Activated CD8-positive, alpha-beta T cell treated with anti-CD3 and anti-CD28 coated beads for 36 hours (primary cell): ENCODE measurements at regions not wholly inside any gene's neighbourhood (a gene's known extent, or its start where the extent isn't known, plus 50 kb on each side); places are given as distances from the start of the nearest gene placed in this dataset.

Experiments used
- ATAC-seq: fragments of 200-7000 bp; cut with Tn5 transposase; one replicate; pipeline ENCODE4 v1.10.0; 2021; ENCODE audit warnings: mild to moderate bottlenecking, moderate library complexity
- CTCF ChIA-PET: fragments of 350-600 bp; sonication (Branson Sonifier 250); formaldehyde crosslinking; loops from one replicate; lab custom pipeline; 2021; ENCODE audit warnings: antibody characterized with exemption; lab: Charles Lee
- POLR2A ChIA-PET: fragments of 350-600 bp; sonication (Branson Sonifier 250); formaldehyde crosslinking; loops from one replicate; lab custom pipeline; 2021; ENCODE audit warnings: antibody characterized with exemption; lab: Charles Lee
- DNase-seq: peaks from one replicate; pipeline ENCODE4 v3.0.0-alpha.2; 2020
- H3K27ac Mint-ChIP-seq: one replicate; pipeline ENCODE4 v1.8.0; 2021; ENCODE audit warnings: mild to moderate bottlenecking, mixed read lengths
- H3K27me3 Mint-ChIP-seq: one replicate; pipeline ENCODE4 v1.8.0; 2021; ENCODE audit warnings: mixed read lengths
- H3K36me3 Mint-ChIP-seq: one replicate; pipeline ENCODE4 v1.8.0; 2021; ENCODE audit warnings: low read depth, mixed read lengths
- H3K4me1 Mint-ChIP-seq: one replicate; pipeline ENCODE4 v1.8.0; 2021; ENCODE audit warnings: low read depth, mixed read lengths
- H3K4me3 Mint-ChIP-seq: one replicate; pipeline ENCODE4 v1.8.0; 2021; ENCODE audit warnings: mild to moderate bottlenecking, moderate library complexity, mixed read lengths
- H3K9me3 Mint-ChIP-seq: one replicate; pipeline ENCODE4 v1.8.0; 2021; ENCODE audit warnings: mixed read lengths
- intact Hi-C: fragments of 100-400 bp; cut with micrococcal nuclease; formaldehyde crosslinking; loops from one replicate; pipeline ENCODE4 v1.10.0; 2022
- TF ChIP-seq, protein P1 (sequence below): fragments of 200-600 bp; IDR thresholded peaks from one replicate; pipeline ENCODE4 v1.8.0; 2022; ENCODE audit warnings: antibody characterized with exemption, mild to moderate bottlenecking

DNA sequence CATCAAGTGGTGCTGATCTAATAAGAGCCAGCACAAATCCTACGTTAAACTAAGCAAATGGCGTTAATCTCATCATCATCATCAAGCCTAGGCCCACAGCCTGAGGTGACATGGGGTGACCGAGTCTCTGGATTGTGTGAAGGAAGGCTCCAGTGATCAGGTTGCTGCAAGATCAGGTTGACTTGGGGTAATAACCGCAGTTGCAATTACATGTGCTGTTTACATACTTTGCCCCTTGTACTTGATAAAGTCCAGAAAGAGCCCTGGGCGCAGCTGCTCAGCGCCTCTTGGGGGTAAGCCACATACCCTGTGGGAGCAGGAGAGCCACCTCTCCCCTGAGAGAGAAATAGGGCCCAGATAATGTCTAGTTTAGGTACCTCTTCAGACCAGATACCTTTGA is 228.1 kb downstream of the WDR11 start:
- ATAC-seq (no peak), DNase-seq (no peak)
- H3K36me3 Mint-ChIP-seq = no peaks in the 10 kb centered on the region
- intact Hi-C loops = no loop called here
- ChIA-PET CTCF (no interaction called here), POLR2A (no interaction called here)
- H3K27me3 Mint-ChIP-seq = no peaks in the 10 kb centered on the region
- H3K9me3 Mint-ChIP-seq = no peaks in the 10 kb centered on the region
- H3K27ac Mint-ChIP-seq = no peak overlapping the region
- H3K4me1 Mint-ChIP-seq = no peaks in the 10 kb centered on the region
- no peak overlapping the region for H3K4me3 Mint-ChIP-seq
- TF ChIP-seq, protein P1, sequence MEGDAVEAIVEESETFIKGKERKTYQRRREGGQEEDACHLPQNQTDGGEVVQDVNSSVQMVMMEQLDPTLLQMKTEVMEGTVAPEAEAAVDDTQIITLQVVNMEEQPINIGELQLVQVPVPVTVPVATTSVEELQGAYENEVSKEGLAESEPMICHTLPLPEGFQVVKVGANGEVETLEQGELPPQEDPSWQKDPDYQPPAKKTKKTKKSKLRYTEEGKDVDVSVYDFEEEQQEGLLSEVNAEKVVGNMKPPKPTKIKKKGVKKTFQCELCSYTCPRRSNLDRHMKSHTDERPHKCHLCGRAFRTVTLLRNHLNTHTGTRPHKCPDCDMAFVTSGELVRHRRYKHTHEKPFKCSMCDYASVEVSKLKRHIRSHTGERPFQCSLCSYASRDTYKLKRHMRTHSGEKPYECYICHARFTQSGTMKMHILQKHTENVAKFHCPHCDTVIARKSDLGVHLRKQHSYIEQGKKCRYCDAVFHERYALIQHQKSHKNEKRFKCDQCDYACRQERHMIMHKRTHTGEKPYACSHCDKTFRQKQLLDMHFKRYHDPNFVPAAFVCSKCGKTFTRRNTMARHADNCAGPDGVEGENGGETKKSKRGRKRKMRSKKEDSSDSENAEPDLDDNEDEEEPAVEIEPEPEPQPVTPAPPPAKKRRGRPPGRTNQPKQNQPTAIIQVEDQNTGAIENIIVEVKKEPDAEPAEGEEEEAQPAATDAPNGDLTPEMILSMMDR = no peak

- ATAC-seq (no peak), DNase-seq (no peak)
- H3K36me3 Mint-ChIP-seq = no peaks in the 10 kb centered on the region
- H3K27ac Mint-ChIP-seq = no peak overlapping the region
- ChIA-PET POLR2A (no interaction called here), CTCF (no interaction called here)
- H3K4me1 Mint-ChIP-seq = no peaks in the 10 kb centered on the region
- intact Hi-C loops = no loop called here
- TF ChIP-seq, protein P1 = no peak
- no peak overlapping the region for H3K4me3 Mint-ChIP-seq
- no peaks in the 10 kb centered on the region for H3K9me3 Mint-ChIP-seq
- H3K27me3 Mint-ChIP-seq = no peaks in the 10 kb centered on the region
These were observed 229.2 kb downstream of the WDR11 start for GRCh38 chr10:121080281-121080891.

- Mint-ChIP-seq H3K4me3 (no peak overlapping the region), H3K27ac (no peak overlapping the region), H3K9me3 (no peaks in the 10 kb centered on the region), H3K4me1 (no peaks in the 10 kb centered on the region), H3K36me3 (no peaks in the 10 kb centered on the region), H3K27me3 (no peaks in the 10 kb centered on the region)
- ATAC-seq (no peak), DNase-seq (no peak)
- CTCF ChIA-PET = no interaction called here
- TF ChIP-seq, protein P1 = no peak
- intact Hi-C loops = no loop called here
- POLR2A ChIA-PET = no interaction called here
These were observed 230.1 kb downstream of the WDR11 start for GRCh38 chr10:121081306-121081705.

DNA sequence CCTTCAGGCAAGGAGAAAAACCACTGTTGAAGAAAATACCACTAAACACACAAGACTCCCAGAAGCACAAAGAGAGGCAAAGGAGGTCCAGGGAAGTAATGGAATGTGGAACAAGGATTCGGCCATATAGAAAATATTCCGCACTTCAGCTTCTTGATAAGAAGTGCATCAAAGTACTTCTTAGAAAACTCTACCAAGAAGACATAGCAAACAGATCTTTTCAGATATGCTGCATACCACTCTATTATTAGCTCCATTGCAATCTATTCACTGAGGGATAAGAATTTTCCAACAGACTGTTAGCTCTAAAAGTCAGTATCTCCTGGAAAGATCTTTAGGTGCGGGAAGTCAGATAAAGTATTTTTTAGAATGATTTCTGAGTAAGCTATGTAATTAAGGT is 231.8 kb downstream of the WDR11 start:
- no peaks in the 10 kb centered on the region for H3K27me3 Mint-ChIP-seq
- ATAC-seq (no peak), DNase-seq (no peak)
- TF ChIP-seq, protein P1 = no peak
- H3K36me3 Mint-ChIP-seq = no peaks in the 10 kb centered on the region
- H3K4me3 Mint-ChIP-seq = no peak overlapping the region
- H3K9me3 Mint-ChIP-seq = peaks cover 3% of the 10 kb centered on the region
- POLR2A ChIA-PET = no interaction called here
- intact Hi-C loops = no loop called here
- no peak overlapping the region for H3K27ac Mint-ChIP-seq
- CTCF ChIA-PET = no interaction called here
- H3K4me1 Mint-ChIP-seq = no peaks in the 10 kb centered on the region

DNA sequence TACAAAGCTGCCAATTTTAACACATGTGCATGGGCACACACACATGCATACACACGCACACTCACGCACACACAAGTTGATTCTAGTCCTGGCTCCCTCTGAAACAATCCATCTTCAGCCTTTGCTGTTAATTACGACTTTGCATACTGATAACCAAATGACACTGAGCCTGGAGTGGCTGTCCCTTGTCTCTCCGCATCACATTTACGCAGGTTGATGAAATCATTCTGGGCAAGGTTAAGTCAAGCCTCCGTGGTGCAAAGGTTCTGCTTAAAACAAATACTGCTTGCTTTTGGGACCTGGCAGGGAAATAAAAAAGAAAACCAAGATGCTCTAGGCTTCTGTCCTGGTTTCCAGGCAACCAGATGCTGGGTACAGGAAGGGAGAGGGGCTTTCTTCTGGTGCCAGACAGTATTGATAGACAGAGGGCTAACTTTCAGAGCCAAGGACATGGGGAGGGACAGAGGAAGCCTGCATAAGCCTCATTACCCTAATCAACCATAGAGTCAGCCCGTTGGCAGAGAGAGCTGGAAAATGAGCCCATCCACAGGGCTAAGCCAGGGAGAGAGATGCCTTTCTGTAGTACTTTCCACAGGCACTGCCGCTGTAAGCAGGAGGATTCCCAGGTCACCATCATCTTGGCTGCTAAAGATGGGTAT is 233.0 kb downstream of the WDR11 start:
- H3K9me3 Mint-ChIP-seq = peaks cover 3% of the 10 kb centered on the region
- CTCF ChIA-PET = no interaction called here
- H3K27ac Mint-ChIP-seq = no peak overlapping the region

More for the DNA sequence above, 233.0 kb downstream of the WDR11 start:
- Mint-ChIP-seq H3K36me3 (no peaks in the 10 kb centered on the region), H3K27me3 (no peaks in the 10 kb centered on the region), H3K4me3 (no peak overlapping the region), H3K4me1 (no peaks in the 10 kb centered on the region)
- TF ChIP-seq, protein P1 = no peak
- DNase-seq (no peak), ATAC-seq (no peak)
- intact Hi-C loops = no loop called here
- POLR2A ChIA-PET = no interaction called here
